Colonic mucosa (tissue), 4 donors: ENCODE measurements at regions not wholly inside any gene's neighbourhood (a gene's known extent, or its start where the extent isn't known, plus 50 kb on each side); places are given as distances from the start of the nearest gene placed in this dataset.

Experiments
- DNase-seq: peaks from one replicate; pipeline ENCODE4 v3.0.0-alpha.2; 2020
- H3K27ac ChIP-seq: fragments of 200-600 bp; one replicate; pipeline ENCODE4 v1.8.0; 2021
- H3K27me3 ChIP-seq: fragments of 200-600 bp; one replicate; pipeline ENCODE4 v1.8.0; 2021
- H3K36me3 ChIP-seq: fragments of 200-600 bp; one replicate; pipeline ENCODE4 v1.8.0; 2021
- H3K4me1 ChIP-seq: fragments of 200-600 bp; one replicate; pipeline ENCODE4 v1.8.0; 2021; ENCODE audit warnings: mild to moderate bottlenecking
- H3K4me3 ChIP-seq: fragments of 200-600 bp; one replicate; pipeline ENCODE4 v1.8.0; 2021
- H3K9ac ChIP-seq, 2 donors: one replicate each; pipeline ENCODE4 v1.7.0; 2013; ENCODE audit warnings: control low read depth in 2 of 2, low read depth in 2 of 2, low read length in 2 of 2
- H3K9me3 ChIP-seq: fragments of 200-600 bp; one replicate; pipeline ENCODE4 v1.8.0; 2021
- CTCF ChIP-seq: fragments of 200-600 bp; IDR thresholded peaks from one replicate; pipeline ENCODE4 v1.8.0; 2022; ENCODE audit warnings: antibody characterized with exemption, mild to moderate bottlenecking
- intact Hi-C: fragments of 100-400 bp; cut with DNase I; formaldehyde crosslinking; loops from one replicate; pipeline ENCODE4 v1.14.1; 2022
- donor health status: healthy.
- donor health status: DM: no; HTN: no; CAD: no.
- donor health status: DM: no; HTN: no; CAD: no.

GRCh38 chr2:64291181-64291580 is 147.0 kb upstream of the PELI1 start:
- no peak overlapping the region for H3K4me3 ChIP-seq
- no peak overlapping the region for H3K9ac ChIP-seq
- no peak for DNase-seq
- no peaks in the 10 kb centered on the region for H3K9me3 ChIP-seq
- no peaks in the 10 kb centered on the region for H3K36me3 ChIP-seq
- H3K27me3 ChIP-seq = no peaks in the 10 kb centered on the region
- intact Hi-C loops = no loop called here
- no peaks in the 10 kb centered on the region for H3K4me1 ChIP-seq
- H3K27ac ChIP-seq = no peak overlapping the region
- no peak for TF ChIP-seq CTCF

- no peak for TF ChIP-seq CTCF
- DNase-seq = no peak
- Histone ChIP-seq H3K9me3 (no peaks in the 10 kb centered on the region), H3K4me1 (no peaks in the 10 kb centered on the region), H3K27ac (no peak overlapping the region), H3K4me3 (no peak overlapping the region), H3K36me3 (no peaks in the 10 kb centered on the region), H3K9ac (no peak overlapping the region), H3K27me3 (no peaks in the 10 kb centered on the region)
- intact Hi-C loops = no loop called here
Observed at GRCh38 chr2:64295326-64296139, 151.3 kb upstream of the PELI1 start.

GRCh38 chr2:64296140-64296480 is 151.9 kb upstream of the PELI1 start:
- Histone ChIP-seq H3K4me3 (no peak overlapping the region), H3K27ac (no peak overlapping the region), H3K27me3 (no peaks in the 10 kb centered on the region), H3K9ac (no peak overlapping the region), H3K9me3 (no peaks in the 10 kb centered on the region), H3K36me3 (no peaks in the 10 kb centered on the region), H3K4me1 (no peaks in the 10 kb centered on the region)
- intact Hi-C loops = no loop called here
- no peak for TF ChIP-seq CTCF
- DNase-seq = no peak

- H3K27me3 ChIP-seq = no peaks in the 10 kb centered on the region
- intact Hi-C loops = no loop called here
Observed at GRCh38 chr2:64296695-64297346, 152.6 kb upstream of the PELI1 start.

GRCh38 chr2:64298161-64298560 is 153.9 kb upstream of the PELI1 start:
- intact Hi-C loops = no loop called here

More at GRCh38 chr2:64296695-64297346, 152.6 kb upstream of the PELI1 start:
- Histone ChIP-seq H3K4me3 (no peak overlapping the region), H3K9ac (no peak overlapping the region), H3K27ac (no peak overlapping the region), H3K9me3 (no peaks in the 10 kb centered on the region), H3K4me1 (no peaks in the 10 kb centered on the region), H3K36me3 (no peaks in the 10 kb centered on the region)
- TF ChIP-seq CTCF = no peak
- DNase-seq = no peak

More at GRCh38 chr2:64298161-64298560, 153.9 kb upstream of the PELI1 start:
- no peaks in the 10 kb centered on the region for H3K36me3 ChIP-seq
- H3K4me3 ChIP-seq = no peak overlapping the region
- H3K27me3 ChIP-seq = no peaks in the 10 kb centered on the region
- H3K27ac ChIP-seq = no peak overlapping the region
- H3K9me3 ChIP-seq = no peaks in the 10 kb centered on the region
- no peaks in the 10 kb centered on the region for H3K4me1 ChIP-seq
- no peak for DNase-seq
- no peak overlapping the region for H3K9ac ChIP-seq
- no peak for TF ChIP-seq CTCF
